GM23248 (cell line): ENCODE measurements at regions not wholly inside any gene's neighbourhood (a gene's known extent, or its start where the extent isn't known, plus 50 kb on each side); places are given as distances from the start of the nearest gene placed in this dataset.

Source experiments
- DNase-seq: peaks from one replicate; pipeline ENCODE4 v3.0.0-alpha.2; 2015
- H2AFZ ChIP-seq: fragments of 200-600 bp; sonication (generic); 2 replicates; pipeline ENCODE4 v1.6.1; 2016; ENCODE audit warnings: antibody characterized with exemption
- H3F3A ChIP-seq: fragments of 200-600 bp; sonication (generic); 2 replicates; pipeline ENCODE4 v1.6.1; 2016; ENCODE audit warnings: mild to moderate bottlenecking, antibody characterized with exemption, mixed run types; ENCODE audit not compliant: insufficient read depth
- H3K27ac ChIP-seq: fragments of 200-600 bp; sonication (generic); 2 replicates; pipeline ENCODE4 v1.5.1; 2016; ENCODE audit warnings: mild to moderate bottlenecking
- H3K27me3 ChIP-seq: fragments of 200-600 bp; sonication (generic); replicated peaks from 2 replicates; pipeline ENCODE4 v1.6.1; 2016; ENCODE audit warnings: mild to moderate bottlenecking; ENCODE audit not compliant: insufficient read depth
- H3K36me3 ChIP-seq: fragments of 200-600 bp; sonication (generic); 2 replicates; pipeline ENCODE4 v1.6.1; 2016; ENCODE audit warnings: low read depth, mild to moderate bottlenecking
- H3K4me1 ChIP-seq: fragments of 200-600 bp; sonication (generic); 2 replicates; pipeline ENCODE4 v1.6.1; 2016; ENCODE audit warnings: mild to moderate bottlenecking; ENCODE audit not compliant: insufficient read depth
- H3K4me2 ChIP-seq: fragments of 200-600 bp; sonication (generic); one replicate; pipeline ENCODE4 v1.6.1; 2016; ENCODE audit warnings: mild to moderate bottlenecking; ENCODE audit not compliant: unreplicated experiment
- H3K4me3 ChIP-seq: fragments of 200-600 bp; sonication (generic); 2 replicates; pipeline ENCODE4 v1.5.1; 2016; ENCODE audit warnings: mild to moderate bottlenecking
- H3K79me2 ChIP-seq: fragments of 200-600 bp; sonication (generic); 2 replicates; pipeline ENCODE4 v1.6.1; 2016; ENCODE audit warnings: mild to moderate bottlenecking; ENCODE audit not compliant: insufficient read depth
- H3K9ac ChIP-seq: fragments of 200-600 bp; sonication (generic); 2 replicates; pipeline ENCODE4 v1.6.1; 2016; ENCODE audit warnings: mild to moderate bottlenecking
- H3K9me2 ChIP-seq: fragments of 200-600 bp; sonication (generic); 2 replicates; pipeline ENCODE4 v1.6.1; 2016; ENCODE audit warnings: mixed run types, mild to moderate bottlenecking, moderate library complexity; ENCODE audit not compliant: insufficient read depth
- H3K9me3 ChIP-seq: fragments of 200-600 bp; sonication (generic); one replicate; pipeline ENCODE4 v1.6.1; 2017; ENCODE audit warnings: low read depth
- H4K20me1 ChIP-seq: fragments of 200-600 bp; sonication (generic); 2 replicates; pipeline ENCODE4 v1.6.0; 2016; ENCODE audit not compliant: insufficient read depth
- EZH2 ChIP-seq: fragments of 200-600 bp; sonication (generic); IDR thresholded peaks from 2 replicates; pipeline ENCODE4 v1.6.1; 2018; ENCODE audit warnings: antibody characterized with exemption, mild to moderate bottlenecking; ENCODE audit not compliant: insufficient read depth, poor library complexity, severe bottlenecking
- EZH2phosphoT487 ChIP-seq: fragments of 200-600 bp; sonication (generic); IDR thresholded peaks from 2 replicates; pipeline ENCODE4 v1.6.1; 2018; ENCODE audit warnings: antibody characterized with exemption, moderate library complexity, mild to moderate bottlenecking, low read depth; ENCODE audit not compliant: insufficient read depth
- WGBS, 2 experiments: methylation state at CpG; one replicate each; pipeline ENCODE4 v1.1.6; 2015 to 2017; ENCODE audit warnings: low lambda C conversion rate in 2 of 2, low coverage in 1 of 2; ENCODE audit errors: missing lambda C conversion rate in 2 of 2; 5-methylcytosine and 5-hydroxymethylcytosine counted together
- in situ Hi-C: fragments of 300-500 bp; cut with MboI; formaldehyde crosslinking; loops from 2 replicates; pipeline ENCODE4 v1.15.0; 2020

DNA sequence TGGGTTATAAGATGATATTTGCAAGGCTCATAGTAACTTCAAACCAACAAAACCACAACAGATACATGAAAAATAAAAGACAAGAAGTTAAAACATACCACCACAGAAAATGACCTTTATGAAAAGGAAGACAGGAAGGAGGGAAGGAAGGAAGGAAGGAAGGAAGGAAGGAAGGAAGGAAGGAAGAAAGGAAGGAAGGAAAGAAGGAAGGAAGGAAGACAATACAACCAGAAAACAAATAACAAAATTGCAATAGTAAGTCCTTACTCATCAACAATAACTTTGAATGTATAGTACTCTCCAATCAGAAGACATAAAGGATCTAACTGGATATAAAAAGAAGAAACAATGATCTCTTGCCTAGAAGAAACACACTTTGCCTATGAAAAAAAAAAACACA, 287.4 kb upstream of the DCBLD2 start:
- no peak for DNase-seq
- Histone ChIP-seq H2AFZ (no peak overlapping the region), H3K9me3 (no peaks in the 10 kb centered on the region), H3K79me2 (no peaks in the 10 kb centered on the region), H3K4me3 (no peak overlapping the region), H3K9ac (no peak overlapping the region), H3K4me1 (no peaks in the 10 kb centered on the region), H3K27me3 (no peaks in the 10 kb centered on the region), H3F3A (no peaks in the 10 kb centered on the region), H3K4me2 (no peak overlapping the region), H3K36me3 (no peaks in the 10 kb centered on the region), H3K27ac (no peak overlapping the region), H4K20me1 (no peaks in the 10 kb centered on the region), H3K9me2 (no peaks in the 10 kb centered on the region)
- TF ChIP-seq EZH2 (no peak), EZH2phosphoT487 (no peak)
- in situ Hi-C loops = no loop called here

DNA sequence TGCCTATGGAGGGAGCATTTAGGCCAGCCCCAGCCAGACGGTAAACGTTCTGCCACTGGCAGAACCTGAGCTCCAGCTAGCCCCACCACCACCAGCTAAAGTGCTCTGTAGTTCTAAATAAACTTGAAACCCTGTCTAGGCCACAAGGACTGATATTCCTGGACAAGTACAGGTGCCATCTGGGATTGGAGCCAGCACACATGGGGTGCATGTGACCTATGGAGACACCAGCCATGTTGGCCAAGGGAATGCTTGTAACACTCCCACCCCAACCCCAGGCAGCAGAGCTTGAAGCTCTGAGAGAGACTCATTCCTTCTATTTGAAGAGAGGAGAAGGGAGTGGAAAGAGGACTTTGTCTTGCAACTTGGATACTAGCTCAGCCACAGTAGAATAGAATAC, 284.5 kb upstream of the DCBLD2 start:
- H3F3A ChIP-seq = no peaks in the 10 kb centered on the region
- no peak overlapping the region for H3K9ac ChIP-seq
- no peak overlapping the region for H3K27ac ChIP-seq
- no peak overlapping the region for H2AFZ ChIP-seq
- 48 to 58% methylated on average over 2 of the region's 2 CpGs for WGBS, 2 experiments
- H3K4me2 ChIP-seq = no peak overlapping the region
- no peaks in the 10 kb centered on the region for H3K9me2 ChIP-seq
- no peak for DNase-seq
- no peaks in the 10 kb centered on the region for H3K27me3 ChIP-seq
- no peak overlapping the region for H3K4me3 ChIP-seq
- H3K4me1 ChIP-seq = no peaks in the 10 kb centered on the region
- TF ChIP-seq EZH2 (no peak), EZH2phosphoT487 (no peak)
- H3K79me2 ChIP-seq = no peaks in the 10 kb centered on the region
- no peaks in the 10 kb centered on the region for H3K36me3 ChIP-seq
- no peaks in the 10 kb centered on the region for H3K9me3 ChIP-seq
- in situ Hi-C loops = no loop called here
- H4K20me1 ChIP-seq = no peaks in the 10 kb centered on the region

DNA sequence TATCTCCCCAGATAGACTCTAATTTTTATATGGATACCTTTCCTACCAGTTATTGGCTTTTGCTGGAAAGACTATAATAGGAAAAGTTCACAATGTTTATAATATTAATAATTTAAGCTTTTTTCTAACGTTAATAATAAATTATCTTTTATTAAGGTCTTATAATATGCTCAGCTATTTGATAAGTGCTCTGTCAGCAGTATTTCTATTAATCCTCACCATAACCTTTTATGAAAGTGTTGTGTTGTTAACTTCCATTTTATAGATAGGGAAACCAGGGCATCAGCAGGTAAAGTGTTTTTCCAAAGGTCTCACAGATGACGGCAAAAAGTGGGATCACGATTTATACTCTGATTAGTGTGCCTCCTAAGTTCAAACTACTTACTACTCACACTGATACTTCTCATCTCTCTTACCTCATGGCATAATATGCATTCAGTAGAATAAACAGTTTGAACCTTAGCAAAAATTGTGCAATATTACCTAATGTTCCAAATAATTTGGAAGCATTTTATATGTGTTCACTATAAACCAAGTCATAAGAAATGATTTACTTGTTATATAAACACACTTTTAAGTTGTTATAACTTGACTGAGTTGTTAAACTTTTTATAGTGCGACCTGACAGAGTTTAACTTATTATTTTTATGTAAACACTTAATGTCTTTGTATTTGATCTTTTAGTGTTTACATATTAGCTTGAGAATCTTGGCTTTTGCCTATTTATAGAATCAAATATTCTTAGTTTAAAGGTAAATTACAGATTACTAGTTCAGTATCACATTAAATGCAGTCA, 274.9 kb upstream of the DCBLD2 start:
- Histone ChIP-seq H3K9me3 (no peaks in the 10 kb centered on the region), H3K4me1 (no peaks in the 10 kb centered on the region), H3K9me2 (no peaks in the 10 kb centered on the region), H3K27ac (no peak overlapping the region), H3K4me2 (no peak overlapping the region), H4K20me1 (no peaks in the 10 kb centered on the region), H2AFZ (0 out of 2 replicates have a peak overlapping the region, but pooled peaks have one; percentile 11), H3F3A (no peaks in the 10 kb centered on the region), H3K4me3 (no peak overlapping the region), H3K36me3 (no peaks in the 10 kb centered on the region), H3K27me3 (no peaks in the 10 kb centered on the region), H3K79me2 (no peaks in the 10 kb centered on the region), H3K9ac (no peak overlapping the region)
- in situ Hi-C loops = loop anchor here (10.0 kb wide), 1 partner anchor 152 kb away; no protein-coding TSS in a partner anchor
- no peak for DNase-seq
- 82 to 85% methylated on average over 4 of the region's 4 CpGs for WGBS, 2 experiments
- TF ChIP-seq EZH2 (no peak), EZH2phosphoT487 (no peak)

DNA sequence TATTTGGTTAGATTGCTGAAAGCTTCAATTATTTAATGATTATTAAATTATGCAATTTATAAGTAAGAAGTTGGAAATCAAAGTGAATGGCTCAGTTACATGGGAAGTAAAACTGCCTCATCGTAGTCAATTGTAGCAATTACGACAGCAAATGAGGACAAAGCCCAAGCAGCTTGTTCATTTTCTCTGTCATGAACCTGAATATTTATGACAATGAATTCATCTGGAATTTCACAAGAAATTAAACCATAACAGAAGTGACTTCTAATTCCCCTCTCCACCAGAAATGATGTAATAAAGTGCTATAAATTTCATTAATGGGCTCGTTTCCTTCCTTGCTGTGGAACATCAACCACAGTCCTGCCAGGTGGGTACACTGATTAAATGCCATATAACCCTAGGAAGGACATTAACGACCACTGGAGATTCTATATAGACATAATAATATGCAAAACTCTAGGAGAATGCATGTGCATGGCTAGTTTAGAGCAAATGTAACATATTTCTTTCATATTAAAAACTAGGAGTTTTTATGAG, 273.8 kb upstream of the DCBLD2 start:
- Histone ChIP-seq H3K9ac (no peak overlapping the region), H3K27me3 (no peaks in the 10 kb centered on the region), H3K27ac (no peak overlapping the region), H2AFZ (no peak overlapping the region), H3K4me2 (no peak overlapping the region), H3K9me3 (no peaks in the 10 kb centered on the region), H3K4me1 (no peaks in the 10 kb centered on the region), H3K79me2 (no peaks in the 10 kb centered on the region), H3K4me3 (no peak overlapping the region), H3K9me2 (no peaks in the 10 kb centered on the region), H4K20me1 (no peaks in the 10 kb centered on the region), H3K36me3 (no peaks in the 10 kb centered on the region), H3F3A (no peaks in the 10 kb centered on the region)
- in situ Hi-C loops = loop anchor here (10.0 kb wide), 1 partner anchor 151 kb away; no protein-coding TSS in a partner anchor
- 40 to 53% methylated on average over 4 of the region's 4 CpGs for WGBS, 2 experiments
- DNase-seq = peak; percentile 10
- no peak for TF ChIP-seq EZH2phosphoT487
- TF ChIP-seq EZH2 = no peak
